GM18499 (cell line): ENCODE measurements at regions not wholly inside any gene's neighbourhood (a gene's known extent, or its start where the extent isn't known, plus 50 kb on each side); places are given as distances from the start of the nearest gene placed in this dataset.

ENCODE experiments used
- ATAC-seq: cut with Tn5 transposase; IDR thresholded peaks from one replicate; pipeline ENCODE4 v1.9.1; 2021; ENCODE audit warnings: moderate number of reproducible peaks; ENCODE audit not compliant: insufficient read depth, unreplicated experiment

GRCh38 chr4:45385306-45385705 lies 659.0 kb upstream of the GNPDA2 start:
- no peak for ATAC-seq

DNA sequence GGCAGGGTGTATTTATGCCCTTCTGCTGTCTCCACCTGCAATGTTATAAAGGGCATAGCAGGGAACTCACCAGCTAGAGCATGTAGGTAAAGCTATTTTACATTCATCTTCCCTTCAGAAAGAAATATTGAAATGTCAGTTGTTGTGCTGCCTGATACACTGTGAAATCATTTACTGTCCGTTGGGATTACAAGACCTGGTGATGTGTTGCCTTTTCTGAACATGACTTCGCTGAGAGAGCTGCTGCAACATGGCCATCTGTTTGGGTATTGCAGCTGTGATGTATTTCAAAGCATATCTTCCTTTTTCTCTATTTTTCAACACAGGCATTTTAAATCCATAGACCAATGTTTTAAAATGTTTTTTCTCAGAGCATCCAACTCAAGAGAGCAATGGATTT lies 644.1 kb upstream of the GNPDA2 start:
- no peak for ATAC-seq

DNA sequence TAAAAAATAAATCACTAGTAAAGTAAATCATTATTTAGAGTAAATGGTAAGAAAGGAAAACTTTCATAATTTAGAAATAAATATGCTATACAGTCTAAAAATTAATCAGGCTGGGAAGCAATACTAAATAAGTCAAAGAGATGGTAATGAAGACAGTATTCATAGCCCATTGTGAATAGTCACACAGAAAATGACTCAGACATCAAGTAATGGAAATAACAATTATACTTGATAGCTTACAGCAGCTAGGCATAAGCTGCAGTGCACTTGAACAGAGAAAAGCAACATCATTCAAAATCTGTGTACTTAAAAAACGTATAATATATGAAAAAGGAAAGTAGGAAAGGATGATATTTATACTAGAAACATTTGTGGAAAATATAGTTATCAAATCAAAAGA lies 642.5 kb upstream of the GNPDA2 start:
- ATAC-seq = no peak

GRCh38 chr4:45363931-45364330 lies 637.6 kb upstream of the GNPDA2 start:
- ATAC-seq = no peak

DNA sequence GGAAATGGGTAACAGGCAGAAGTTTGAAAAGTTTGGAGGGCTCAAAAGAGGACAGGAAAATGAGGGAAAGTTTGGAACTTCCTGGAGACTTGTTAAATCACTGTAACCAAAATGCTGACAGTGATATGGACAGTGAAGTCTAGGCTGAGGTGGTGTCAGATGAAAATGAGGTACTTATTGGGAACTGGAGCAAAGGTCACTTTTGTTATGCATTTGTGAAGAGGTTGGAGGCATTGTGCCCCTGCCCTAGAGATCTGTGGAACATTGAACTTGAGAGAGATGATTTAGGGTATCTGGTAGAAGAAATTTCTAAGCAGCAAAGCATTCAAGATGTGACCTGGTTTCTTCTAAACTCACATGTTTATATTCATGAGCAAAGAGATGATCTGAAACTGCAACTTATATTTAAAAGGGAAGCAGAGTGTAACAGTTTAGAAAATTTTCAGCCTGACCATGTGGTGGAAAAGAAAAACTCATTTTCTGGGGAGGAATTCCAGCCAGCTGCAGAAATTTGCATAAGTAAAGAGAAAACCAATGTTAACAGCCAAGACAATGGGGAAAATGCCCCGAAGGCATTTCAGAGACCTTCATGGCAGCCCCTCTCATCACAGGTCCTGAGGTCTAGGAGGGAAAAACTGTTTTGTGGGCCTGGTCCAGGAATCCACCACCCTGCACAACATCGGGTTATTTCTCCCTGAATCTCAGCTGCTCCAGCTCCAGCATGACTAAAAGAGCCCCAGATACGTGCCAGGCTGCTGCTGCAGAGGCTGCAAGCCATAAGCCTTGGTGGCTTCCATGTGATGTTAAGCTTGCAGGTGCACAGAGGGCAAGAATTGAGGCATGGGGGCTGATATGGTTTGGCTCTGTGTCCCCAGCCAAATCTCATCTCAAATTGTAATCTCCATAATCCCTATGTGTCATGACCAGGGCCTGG lies 632.5 kb upstream of the GNPDA2 start:
- no peak for ATAC-seq

DNA sequence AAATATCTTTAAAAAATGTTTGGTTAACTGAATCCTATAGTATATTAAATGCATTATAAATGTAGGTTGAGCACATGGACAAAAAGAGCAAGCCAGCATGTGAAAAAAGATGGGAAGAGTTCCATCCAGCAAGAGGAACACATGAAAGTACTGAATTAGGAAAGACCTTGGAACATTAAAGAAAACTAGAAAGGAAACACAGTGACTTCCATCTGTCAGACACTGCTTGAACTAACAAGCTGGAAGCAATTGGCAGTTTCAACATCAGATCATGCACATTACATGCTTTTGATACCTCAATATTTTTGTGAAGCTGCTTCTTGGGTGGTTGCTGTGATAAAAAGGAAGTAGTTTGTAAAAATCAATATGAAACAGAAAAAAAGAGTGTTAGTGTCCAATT lies 626.8 kb upstream of the GNPDA2 start:
- ATAC-seq = no peak

GRCh38 chr4:45350438-45350837 lies 624.1 kb upstream of the GNPDA2 start:
- no peak for ATAC-seq

GRCh38 chr4:45349859-45350258 lies 623.5 kb upstream of the GNPDA2 start:
- no peak for ATAC-seq

DNA sequence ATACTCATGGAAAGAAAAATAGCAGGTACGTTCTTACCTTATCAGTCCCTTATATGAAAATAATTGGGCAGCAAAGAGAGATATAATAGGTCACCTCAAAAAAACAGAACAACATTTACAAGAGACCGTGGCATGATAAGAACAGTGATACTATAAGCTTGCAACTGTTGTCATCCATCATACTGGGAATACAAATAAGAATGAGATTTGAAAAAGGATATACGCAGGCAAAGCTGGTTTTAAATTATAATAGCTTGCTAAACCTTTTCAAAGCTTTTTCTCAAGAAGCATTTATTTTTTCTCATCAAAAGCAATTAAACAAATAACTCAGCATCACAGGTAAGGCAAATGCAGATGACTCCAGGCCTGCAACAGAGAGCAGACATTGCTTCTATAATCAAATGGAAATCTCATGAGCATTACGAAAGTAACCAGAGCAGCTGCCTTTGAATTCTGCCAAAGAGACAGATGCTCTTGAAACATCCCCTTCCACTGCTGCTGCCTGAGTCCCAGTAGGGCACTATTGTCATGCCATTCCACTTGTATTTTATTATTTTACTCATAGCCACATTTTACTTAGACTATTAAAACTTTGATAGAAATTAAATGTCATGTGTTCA lies 620.6 kb upstream of the GNPDA2 start:
- no peak for ATAC-seq

GRCh38 chr4:45345558-45345957 lies 619.2 kb upstream of the GNPDA2 start:
- no peak for ATAC-seq

GRCh38 chr4:45331802-45332201 lies 605.4 kb upstream of the GNPDA2 start:
- no peak for ATAC-seq

- ATAC-seq = no peak
Observed at GRCh38 chr4:45327544-45327943, 601.2 kb upstream of the GNPDA2 start.

- ATAC-seq = no peak
Observed at GRCh38 chr4:45324455-45325417, 598.4 kb upstream of the GNPDA2 start.

DNA sequence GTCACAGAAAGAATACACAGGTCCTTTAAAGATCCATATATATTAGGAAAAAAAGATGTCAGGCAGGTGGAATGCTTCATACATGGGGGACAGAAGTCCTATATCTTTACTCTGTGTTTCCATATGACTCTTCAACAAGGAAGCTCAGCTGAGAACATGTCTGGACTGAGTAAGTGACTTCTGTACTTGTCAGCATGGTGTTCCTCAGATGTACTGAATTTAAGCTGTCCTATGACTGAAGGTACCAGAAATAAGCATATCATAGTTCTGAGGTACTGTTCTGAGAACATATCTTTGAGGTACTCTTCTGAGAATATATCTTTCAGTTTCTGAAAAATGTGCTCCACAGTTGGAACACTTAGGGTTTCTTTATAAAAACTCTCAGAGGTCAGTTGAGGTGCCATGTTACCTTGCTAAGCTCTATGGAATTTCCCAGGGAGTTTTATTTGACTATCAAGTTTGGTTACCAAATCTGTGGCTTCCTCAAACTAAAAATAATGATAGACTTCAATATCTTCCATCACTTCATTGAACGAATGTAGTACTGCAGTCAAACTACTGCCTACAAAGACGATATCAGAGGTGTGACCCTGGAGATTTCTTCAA lies 597.2 kb upstream of the GNPDA2 start:
- no peak for ATAC-seq

GRCh38 chr4:45317739-45318138 lies 591.4 kb upstream of the GNPDA2 start:
- ATAC-seq = no peak

DNA sequence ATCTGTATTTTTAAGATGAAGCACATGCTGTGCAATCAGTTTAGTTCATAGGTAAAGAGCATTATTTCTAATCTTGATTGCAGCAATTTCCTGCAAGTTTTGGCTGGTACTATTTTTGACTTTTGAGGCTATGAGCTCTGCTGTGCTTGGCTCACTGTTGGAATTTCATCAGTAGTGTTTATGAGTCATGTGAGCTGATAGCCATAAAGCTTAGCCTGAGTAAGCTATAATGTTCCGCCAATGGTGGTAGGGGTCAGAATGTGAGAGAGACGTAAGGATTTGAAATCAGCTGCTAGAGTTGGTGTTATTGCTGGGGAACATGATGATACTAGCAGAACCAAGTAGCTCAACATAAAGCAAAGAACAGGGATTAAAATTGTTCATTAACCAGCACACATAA lies 590.9 kb upstream of the GNPDA2 start:
- ATAC-seq = no peak

- ATAC-seq = no peak
Observed at GRCh38 chr4:45316257-45316656, 589.9 kb upstream of the GNPDA2 start.

- ATAC-seq = no peak
Observed at GRCh38 chr4:45302828-45303227, 576.5 kb upstream of the GNPDA2 start.

DNA sequence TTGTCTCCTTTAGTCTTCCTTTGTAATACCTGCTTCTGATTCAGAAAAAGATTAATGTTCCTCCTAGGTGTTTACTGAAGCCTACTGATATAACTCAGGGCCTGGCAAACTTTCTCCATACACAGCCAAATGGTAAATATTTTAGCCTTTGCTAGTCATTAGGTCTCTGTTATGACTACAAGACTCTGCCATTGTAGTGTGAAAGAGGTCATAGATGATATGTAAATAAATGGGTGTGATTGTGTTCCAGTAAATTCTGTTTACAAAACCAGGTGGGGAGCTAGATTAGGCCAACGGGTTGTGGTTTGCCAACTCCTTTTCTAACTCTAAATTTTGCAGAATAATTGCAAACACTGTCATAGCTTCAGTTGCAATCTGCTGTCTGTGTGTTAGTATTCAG lies 568.1 kb upstream of the GNPDA2 start:
- no peak for ATAC-seq

- no peak for ATAC-seq
Observed at GRCh38 chr4:45293335-45293734, 567.0 kb upstream of the GNPDA2 start.
